GM12878 (cell line): ENCODE measurements at regions not wholly inside any gene's neighbourhood (a gene's known extent, or its start where the extent isn't known, plus 50 kb on each side); places are given as distances from the start of the nearest gene placed in this dataset.
A peak's percentile ranks its signal among the peaks of the same experiment; 100 is the strongest.

ENCODE experiments used
- ATAC-seq: fragments of 200-7000 bp; cut with Tn5 transposase; 3 replicates; pipeline ENCODE4 v1.9.1; 2020; ENCODE audit warnings: mild to moderate bottlenecking, moderate library complexity
- BruUV-seq: library from RNA; stranded (reverse); fragments of 400-500 nt; replicated peaks from 2 replicates; lab custom pipeline; 2021; lab: Mats Ljungman, UMichigan
- CTCF ChIA-PET: fragments of 300-600 bp; sonication (Branson Sonifier 250); formaldehyde crosslinking; extraction: SDS; loops from one replicate; lab custom pipeline; 2021; ENCODE audit warnings: inconsistent platforms; lab: Yijun Ruan, JAX
- POLR2A ChIA-PET: fragments of 350-600 bp; formaldehyde crosslinking; extraction: SDS; loops from one replicate; lab custom pipeline; 2021; ENCODE audit warnings: inconsistent platforms; lab: Charles Lee
- RAD21 ChIA-PET: fragments of 300-600 bp; sonication (Branson Sonifier 250); formaldehyde crosslinking; loops from one replicate; lab custom pipeline; 2023; ENCODE audit warnings: antibody characterized with exemption; ENCODE audit not compliant: unreplicated experiment; lab: Charles Lee
- SMC1A ChIA-PET: fragments of 300-600 bp; sonication (Branson Sonifier 250); formaldehyde crosslinking; loops from one replicate; lab custom pipeline; 2023; ENCODE audit not compliant: unreplicated experiment, uncharacterized antibody; lab: Charles Lee
- DNase-seq: peaks from one replicate; pipeline ENCODE4 v3.0.0-alpha.2; 2011; ENCODE audit warnings: low read depth, low spot score
- FAIRE-seq: peaks from 3 replicates; lab custom pipeline; 2011; peaks lifted over from hg19 to GRCh38; lab: Jason Lieb, UNC
- H2AFZ ChIP-seq: 2 replicates; pipeline ENCODE4 v1.6.0; 2011; ENCODE audit warnings: low read depth, low read length, control low read depth; ENCODE audit not compliant: control insufficient read depth
- H3K27ac ChIP-seq: 2 replicates; pipeline ENCODE4 v1.5.1; 2011; ENCODE audit warnings: control low read depth; ENCODE audit not compliant: control insufficient read depth, insufficient read depth
- H3K27me3 ChIP-seq, 2 experiments: replicated peaks in 1 of 2; 2 replicates each; pipeline versions ENCODE4 v1.6.0 to v1.6.1; 2011; ENCODE audit warnings: low read length in 1 of 2; ENCODE audit not compliant: control insufficient read depth in 2 of 2, insufficient read depth in 2 of 2
- H3K36me3 ChIP-seq, 2 experiments: 2 replicates each; pipeline ENCODE4 v1.5.1; 2011; ENCODE audit warnings: low read length in 1 of 2; ENCODE audit not compliant: control insufficient read depth in 2 of 2, insufficient read depth in 2 of 2
- H3K4me1 ChIP-seq: 2 replicates; pipeline ENCODE4 v1.6.1; 2011; ENCODE audit warnings: mild to moderate bottlenecking, low read length, moderate library complexity, mixed read lengths; ENCODE audit not compliant: control insufficient read depth, insufficient read depth
- H3K4me2 ChIP-seq: 2 replicates; pipeline ENCODE4 v1.6.0; 2011; ENCODE audit warnings: control low read depth; ENCODE audit not compliant: control insufficient read depth, insufficient read depth
- H3K4me3 ChIP-seq: fragments of 200-600 bp; sonication (generic); 2 replicates; pipeline ENCODE4 v1.5.1; 2016
- H3K79me2 ChIP-seq: 2 replicates; pipeline ENCODE4 v1.6.0; 2011; ENCODE audit warnings: low read length; ENCODE audit not compliant: control insufficient read depth, insufficient read depth
- H3K9ac ChIP-seq: 2 replicates; pipeline ENCODE4 v1.8.0; 2011; ENCODE audit warnings: low read length, control low read depth, mixed read lengths; ENCODE audit not compliant: control insufficient read depth, insufficient read depth
- H3K9me3 ChIP-seq: replicated peaks from 3 replicates; pipeline ENCODE4 v1.5.1; 2011; ENCODE audit warnings: mild to moderate bottlenecking, low read length; ENCODE audit not compliant: control insufficient read depth, insufficient read depth
- H4K20me1 ChIP-seq: 2 replicates; pipeline ENCODE4 v1.6.0; 2011; ENCODE audit not compliant: control insufficient read depth, insufficient read depth
- ASH2L ChIP-seq: fragments of 300-600, 200-600 bp; sonication (generic); IDR thresholded peaks from 2 replicates; pipeline ENCODE4 v1.6.1; 2017; ENCODE audit warnings: low read depth, mild to moderate bottlenecking, borderline replicate concordance
- BCL11A ChIP-seq: IDR thresholded peaks from 2 replicates; pipeline ENCODE4 v1.6.1; 2011; ENCODE audit warnings: low read depth, low read length
- CBX5 ChIP-seq: sonication (generic); IDR thresholded peaks from 2 replicates; pipeline ENCODE4 v1.6.1; 2016; ENCODE audit warnings: low read depth, moderate library complexity, mild to moderate bottlenecking, inconsistent platforms
- IKZF1 ChIP-seq: fragments of 450-650 bp; conservative IDR thresholded peaks from 2 replicates; pipeline ENCODE4 v1.6.1; 2017; ENCODE audit warnings: antibody characterized with exemption, mild to moderate bottlenecking
- MYC ChIP-seq: IDR thresholded peaks from 2 replicates; pipeline ENCODE4 v1.6.1; 2011; ENCODE audit warnings: mild to moderate bottlenecking, low read length, moderate library complexity, inconsistent platforms; ENCODE audit not compliant: insufficient read depth, insufficient replicate concordance, insufficient read length, severe bottlenecking
- NFIC ChIP-seq: IDR thresholded peaks from 2 replicates; pipeline ENCODE4 v1.6.1; 2012; ENCODE audit warnings: low read depth, mild to moderate bottlenecking, inconsistent platforms, low read length, moderate library complexity
- POLR2A ChIP-seq: IDR thresholded peaks from 2 replicates; pipeline ENCODE4 v1.6.1; 2011; ENCODE audit warnings: low read depth, mild to moderate bottlenecking, low read length
- SPI1 ChIP-seq: IDR thresholded peaks from 2 replicates; pipeline ENCODE4 v1.6.1; 2011; ENCODE audit warnings: low read depth, mild to moderate bottlenecking, low read length, moderate library complexity, borderline replicate concordance; ENCODE audit not compliant: insufficient read depth
- SREBF2 ChIP-seq: IDR thresholded peaks from 2 replicates; pipeline ENCODE4 v1.6.1; 2012; ENCODE audit warnings: mild to moderate bottlenecking, low read length
- TCF3 ChIP-seq: IDR thresholded peaks from 2 replicates; pipeline ENCODE4 v1.6.1; 2012; ENCODE audit warnings: low read depth, mild to moderate bottlenecking, low read length, borderline replicate concordance; ENCODE audit not compliant: insufficient read depth
- WGBS: methylation state at CpG from one replicate; pipeline ENCODE4 v1.1.6; 2016; ENCODE audit warnings: low lambda C conversion rate; ENCODE audit not compliant: insufficient replicate concordance, insufficient coverage; ENCODE audit errors: missing lambda C conversion rate; 5-methylcytosine and 5-hydroxymethylcytosine counted together
- in situ Hi-C: fragments of 300-500 bp; cut with MboI; formaldehyde crosslinking; loops from 9 replicates; pipeline ENCODE4 v1.14.3; 2018; ENCODE audit warnings: mixed read lengths
- intact Hi-C: fragments of 100-400 bp; cut with micrococcal nuclease; formaldehyde crosslinking; loops from one replicate; pipeline ENCODE4 v1.14.2; 2022; ENCODE audit not compliant: unreplicated experiment
- TF ChIP-seq, protein P1 (sequence below): fragments of 450-650 bp; IDR thresholded peaks from 2 replicates; pipeline ENCODE4 v1.6.1; 2018; ENCODE audit warnings: mild to moderate bottlenecking, low read depth, moderate library complexity; ENCODE audit not compliant: partially characterized antibody
- TF ChIP-seq, protein P2 (sequence below): IDR thresholded peaks from 2 replicates; pipeline ENCODE4 v1.6.1; 2012; ENCODE audit warnings: low read depth, low read length, improper control_type of control experiment

DNA sequence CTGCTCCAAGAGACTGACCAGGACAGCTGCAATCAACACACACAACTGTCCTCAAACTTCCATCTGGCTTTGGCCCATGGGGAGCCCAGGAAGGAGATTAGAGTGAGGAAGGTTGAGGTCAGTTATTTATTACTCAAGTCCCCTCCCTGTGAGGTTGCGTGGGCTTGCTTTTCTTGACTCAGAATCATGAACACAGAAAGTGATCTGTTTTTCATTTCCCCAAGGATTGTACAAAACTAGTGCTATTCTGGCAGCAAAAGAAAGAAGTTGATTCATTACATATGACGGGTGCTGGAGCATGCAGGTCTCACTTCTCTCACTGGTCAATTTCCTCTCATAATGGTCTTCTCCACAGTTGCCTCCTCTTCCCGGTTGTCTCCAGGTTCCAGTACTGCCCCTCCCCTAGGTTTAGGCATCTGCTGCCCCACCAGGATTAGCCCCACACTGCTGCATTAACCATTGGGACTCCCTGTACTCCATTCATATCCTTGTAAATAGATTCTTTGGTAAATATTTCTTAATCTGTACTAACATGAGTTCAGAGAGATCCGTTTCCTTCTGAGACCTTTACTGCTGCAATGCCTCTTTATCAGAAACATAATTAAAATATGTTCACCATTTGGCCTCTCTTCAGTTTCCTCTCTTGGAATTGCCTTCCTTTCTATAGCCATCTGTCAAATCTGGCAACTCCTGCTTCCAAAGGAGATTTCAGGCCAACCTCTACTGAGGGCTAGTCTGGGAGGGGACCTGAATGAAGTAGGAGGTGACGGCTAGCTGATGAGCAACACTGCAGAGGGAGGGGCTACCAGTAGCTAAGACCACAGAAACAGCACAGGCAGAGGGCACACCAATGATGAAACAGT is 888.8 kb downstream of the QKI start:
- CTCF ChIA-PET, result no interaction called here
- DNase-seq (no peak), FAIRE-seq (no peak), ATAC-seq (peak; percentile 52)
- no peaks in the 10 kb centered on the region for H3K79me2 ChIP-seq
- H3K9me3 ChIP-seq, result no peaks in the 10 kb centered on the region
- intact Hi-C loops, result no loop called here
- H3K4me2 ChIP-seq, result no peak overlapping the region
- H3K27ac ChIP-seq, result no peak overlapping the region
- 9% methylated on average over 5 of the region's 5 CpGs for WGBS
- RAD21 ChIA-PET, result no interaction called here
- no peak overlapping the region for H3K4me3 ChIP-seq
- no peak overlapping the region for H3K9ac ChIP-seq
- H3K27me3 ChIP-seq, result no peaks in the 10 kb centered on the region
- TF ChIP-seq ASH2L (no peak), IKZF1 (peak; percentile 23)
- TF ChIP-seq, all 136 proteins: peak for 1
- POLR2A ChIA-PET, result no interaction called here
- H3K4me1 ChIP-seq, result no peaks in the 10 kb centered on the region
- BruUV-seq, result no TSS peak
- H4K20me1 ChIP-seq, result no peaks in the 10 kb centered on the region
- H3K36me3 ChIP-seq, result no peaks in the 10 kb centered on the region
- in situ Hi-C loops, result no loop called here
- SMC1A ChIA-PET, result no interaction called here
- H2AFZ ChIP-seq, result no peak overlapping the region

DNA sequence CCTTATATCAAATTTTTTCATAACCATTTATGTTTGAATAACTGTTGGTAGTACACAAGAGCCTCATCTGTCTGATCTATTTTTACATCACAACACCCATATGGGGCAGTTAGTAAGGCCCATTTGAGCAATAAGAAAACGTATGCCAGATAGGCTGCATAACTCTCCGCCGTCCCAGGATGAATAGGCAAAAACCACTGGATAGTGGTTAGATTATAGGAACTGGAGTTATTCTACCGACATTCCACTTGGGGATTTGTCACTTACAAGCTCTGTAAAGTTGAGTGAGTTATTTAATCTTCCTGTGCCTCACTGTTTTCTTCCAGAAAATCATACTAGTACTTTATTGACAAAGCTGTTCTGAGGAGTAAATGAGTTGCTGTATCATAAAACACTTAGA is 881.9 kb downstream of the QKI start:
- ATAC-seq (no peak), FAIRE-seq (no peak), DNase-seq (no peak)
- no peak overlapping the region for H2AFZ ChIP-seq
- 21% methylated on average over 4 of the region's 4 CpGs for WGBS
- no peaks in the 10 kb centered on the region for H4K20me1 ChIP-seq
- SMC1A ChIA-PET, result interaction anchor here (1.0 kb wide), 1 partner anchor 11 kb away, joined by 3 read pairs; no protein-coding TSS in a partner anchor
- no peaks in the 10 kb centered on the region for H3K36me3 ChIP-seq
- no peaks in the 10 kb centered on the region for H3K27me3 ChIP-seq
- no peaks in the 10 kb centered on the region for H3K79me2 ChIP-seq
- POLR2A ChIA-PET, result no interaction called here
- H3K9me3 ChIP-seq, result no peaks in the 10 kb centered on the region
- CTCF ChIA-PET, result no interaction called here
- intact Hi-C loops (no loop called here), in situ Hi-C loops (no loop called here)
- BruUV-seq, result no TSS peak
- no peak overlapping the region for H3K9ac ChIP-seq
- H3K4me3 ChIP-seq, result no peak overlapping the region
- RAD21 ChIA-PET, result no interaction called here
- no peak overlapping the region for H3K27ac ChIP-seq
- H3K4me1 ChIP-seq, result no peaks in the 10 kb centered on the region
- no peak overlapping the region for H3K4me2 ChIP-seq
- TF ChIP-seq POLR2A, result no peak
- TF ChIP-seq TCF3, result no peak
- no peak for TF ChIP-seq BCL11A
- no peak for TF ChIP-seq SPI1
- TF ChIP-seq, protein P1, sequence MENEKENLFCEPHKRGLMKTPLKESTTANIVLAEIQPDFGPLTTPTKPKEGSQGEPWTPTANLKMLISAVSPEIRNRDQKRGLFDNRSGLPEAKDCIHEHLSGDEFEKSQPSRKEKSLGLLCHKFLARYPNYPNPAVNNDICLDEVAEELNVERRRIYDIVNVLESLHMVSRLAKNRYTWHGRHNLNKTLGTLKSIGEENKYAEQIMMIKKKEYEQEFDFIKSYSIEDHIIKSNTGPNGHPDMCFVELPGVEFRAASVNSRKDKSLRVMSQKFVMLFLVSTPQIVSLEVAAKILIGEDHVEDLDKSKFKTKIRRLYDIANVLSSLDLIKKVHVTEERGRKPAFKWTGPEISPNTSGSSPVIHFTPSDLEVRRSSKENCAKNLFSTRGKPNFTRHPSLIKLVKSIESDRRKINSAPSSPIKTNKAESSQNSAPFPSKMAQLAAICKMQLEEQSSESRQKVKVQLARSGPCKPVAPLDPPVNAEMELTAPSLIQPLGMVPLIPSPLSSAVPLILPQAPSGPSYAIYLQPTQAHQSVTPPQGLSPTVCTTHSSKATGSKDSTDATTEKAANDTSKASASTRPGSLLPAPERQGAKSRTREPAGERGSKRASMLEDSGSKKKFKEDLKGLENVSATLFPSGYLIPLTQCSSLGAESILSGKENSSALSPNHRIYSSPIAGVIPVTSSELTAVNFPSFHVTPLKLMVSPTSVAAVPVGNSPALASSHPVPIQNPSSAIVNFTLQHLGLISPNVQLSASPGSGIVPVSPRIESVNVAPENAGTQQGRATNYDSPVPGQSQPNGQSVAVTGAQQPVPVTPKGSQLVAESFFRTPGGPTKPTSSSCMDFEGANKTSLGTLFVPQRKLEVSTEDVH, result no peak
- TF ChIP-seq SREBF2, result no peak
- no peak for TF ChIP-seq CBX5
- TF ChIP-seq, protein P2, sequence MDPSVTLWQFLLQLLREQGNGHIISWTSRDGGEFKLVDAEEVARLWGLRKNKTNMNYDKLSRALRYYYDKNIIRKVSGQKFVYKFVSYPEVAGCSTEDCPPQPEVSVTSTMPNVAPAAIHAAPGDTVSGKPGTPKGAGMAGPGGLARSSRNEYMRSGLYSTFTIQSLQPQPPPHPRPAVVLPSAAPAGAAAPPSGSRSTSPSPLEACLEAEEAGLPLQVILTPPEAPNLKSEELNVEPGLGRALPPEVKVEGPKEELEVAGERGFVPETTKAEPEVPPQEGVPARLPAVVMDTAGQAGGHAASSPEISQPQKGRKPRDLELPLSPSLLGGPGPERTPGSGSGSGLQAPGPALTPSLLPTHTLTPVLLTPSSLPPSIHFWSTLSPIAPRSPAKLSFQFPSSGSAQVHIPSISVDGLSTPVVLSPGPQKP, result no peak
- no peak for TF ChIP-seq MYC
- TF ChIP-seq NFIC, result no peak
